BJ (cell line): ENCODE measurements at regions not wholly inside any gene's neighbourhood (a gene's known extent, or its start where the extent isn't known, plus 50 kb on each side); places are given as distances from the start of the nearest gene placed in this dataset.
A peak's percentile ranks its signal among the peaks of the same experiment; 100 is the strongest.

ENCODE experiments used
- CTCF ChIA-PET: fragments of 350-600 bp; formaldehyde crosslinking; extraction: SDS; loops from one replicate; lab custom pipeline; 2021; ENCODE audit warnings: antibody characterized with exemption, inconsistent platforms; lab: Yijun Ruan, JAX
- POLR2A ChIA-PET: fragments of 300-600 bp; sonication (Branson Sonifier 250); formaldehyde crosslinking; extraction: SDS; loops from one replicate; lab custom pipeline; 2021; ENCODE audit warnings: antibody characterized with exemption; lab: Charles Lee
- DNase-seq: peaks from one replicate; pipeline ENCODE4 v3.0.0-alpha.2; 2011; ENCODE audit warnings: low read depth
- H3K27me3 ChIP-seq: 2 replicates; pipeline ENCODE4 v1.6.0; 2011; ENCODE audit warnings: low read length; ENCODE audit not compliant: control insufficient read depth, insufficient read depth
- H3K36me3 ChIP-seq: 2 replicates; pipeline ENCODE4 v1.5.1; 2011; ENCODE audit warnings: low read length; ENCODE audit not compliant: control insufficient read depth, insufficient read depth
- H3K4me3 ChIP-seq: 2 replicates; pipeline ENCODE4 v1.5.1; 2011; ENCODE audit warnings: low read depth, mild to moderate bottlenecking, control low read depth, low read length
- TF ChIP-seq, protein P1 (sequence below): IDR thresholded peaks from 2 replicates; pipeline ENCODE4 v1.5.1; 2011; ENCODE audit warnings: low read depth, mild to moderate bottlenecking, control low read depth, inconsistent platforms, low read length, moderate library complexity; ENCODE audit not compliant: insufficient read depth

DNA sequence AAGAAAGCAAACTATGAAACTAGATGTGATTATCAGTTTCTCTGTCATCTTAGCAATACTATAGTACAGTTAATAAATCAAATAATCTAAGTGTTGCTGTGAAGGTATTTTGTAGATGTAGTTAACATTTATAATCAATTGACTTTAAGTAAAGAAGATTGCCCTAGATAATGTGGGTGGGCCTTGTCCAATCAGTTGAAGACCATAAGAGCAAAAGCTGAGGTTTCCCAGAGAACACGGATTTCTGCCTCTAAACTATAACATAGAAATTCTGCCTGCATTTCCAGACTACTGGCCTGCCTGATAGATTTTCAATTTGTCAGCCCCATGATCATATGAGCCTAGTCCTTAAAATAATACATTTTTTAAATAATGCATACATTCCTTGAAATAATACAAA is 222.9 kb downstream of the PCDH18 start:
- H3K4me3 ChIP-seq: no peak overlapping the region
- ChIA-PET CTCF (no interaction called here), POLR2A (no interaction called here)
- DNase-seq: no peak
- no peaks in the 10 kb centered on the region for H3K36me3 ChIP-seq
- no peaks in the 10 kb centered on the region for H3K27me3 ChIP-seq
- TF ChIP-seq, protein P1, sequence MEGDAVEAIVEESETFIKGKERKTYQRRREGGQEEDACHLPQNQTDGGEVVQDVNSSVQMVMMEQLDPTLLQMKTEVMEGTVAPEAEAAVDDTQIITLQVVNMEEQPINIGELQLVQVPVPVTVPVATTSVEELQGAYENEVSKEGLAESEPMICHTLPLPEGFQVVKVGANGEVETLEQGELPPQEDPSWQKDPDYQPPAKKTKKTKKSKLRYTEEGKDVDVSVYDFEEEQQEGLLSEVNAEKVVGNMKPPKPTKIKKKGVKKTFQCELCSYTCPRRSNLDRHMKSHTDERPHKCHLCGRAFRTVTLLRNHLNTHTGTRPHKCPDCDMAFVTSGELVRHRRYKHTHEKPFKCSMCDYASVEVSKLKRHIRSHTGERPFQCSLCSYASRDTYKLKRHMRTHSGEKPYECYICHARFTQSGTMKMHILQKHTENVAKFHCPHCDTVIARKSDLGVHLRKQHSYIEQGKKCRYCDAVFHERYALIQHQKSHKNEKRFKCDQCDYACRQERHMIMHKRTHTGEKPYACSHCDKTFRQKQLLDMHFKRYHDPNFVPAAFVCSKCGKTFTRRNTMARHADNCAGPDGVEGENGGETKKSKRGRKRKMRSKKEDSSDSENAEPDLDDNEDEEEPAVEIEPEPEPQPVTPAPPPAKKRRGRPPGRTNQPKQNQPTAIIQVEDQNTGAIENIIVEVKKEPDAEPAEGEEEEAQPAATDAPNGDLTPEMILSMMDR: no peak

DNA sequence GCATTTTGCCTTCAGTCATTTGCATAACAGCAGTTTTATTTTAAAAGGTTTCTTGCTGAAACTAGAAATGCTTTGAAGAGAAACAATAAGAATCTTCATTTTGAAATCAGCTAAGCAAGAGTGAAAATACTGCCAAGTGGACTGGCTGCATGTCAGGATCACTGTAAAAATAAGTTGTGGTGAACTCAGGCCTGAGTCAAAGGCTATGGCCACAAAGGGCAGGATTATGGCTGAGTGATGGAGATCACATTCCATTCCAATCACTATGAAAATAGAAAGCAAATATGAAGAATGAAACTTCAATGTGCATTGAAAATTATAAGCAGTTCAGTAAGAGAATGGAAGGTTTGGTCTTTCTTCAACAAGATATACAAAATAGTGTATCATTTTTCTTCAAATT is 224.5 kb downstream of the PCDH18 start:
- DNase-seq: peak; percentile 22
- ChIA-PET CTCF (no interaction called here), POLR2A (no interaction called here)
- TF ChIP-seq, protein P1: no peak
- Histone ChIP-seq H3K36me3 (no peaks in the 10 kb centered on the region), H3K27me3 (no peaks in the 10 kb centered on the region), H3K4me3 (no peak overlapping the region)

DNA sequence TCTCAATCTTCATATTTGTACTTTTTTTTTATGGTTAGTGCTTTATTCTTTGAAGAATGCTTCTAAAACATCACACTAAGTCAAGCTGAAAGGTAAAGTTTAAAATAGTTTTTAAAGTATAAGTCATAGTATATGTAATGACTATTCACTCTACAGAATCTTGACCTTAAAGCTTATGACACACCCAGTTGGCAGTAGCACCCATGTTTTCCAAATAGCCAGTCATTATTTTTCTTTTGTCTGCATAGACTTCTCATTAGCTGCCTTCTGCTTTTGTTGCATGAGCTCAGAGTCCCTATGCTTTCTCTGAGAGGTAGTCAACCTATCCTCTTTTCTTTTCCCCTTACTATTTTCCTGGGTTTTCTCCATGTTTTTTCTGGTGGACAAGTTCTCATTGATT is 231.5 kb downstream of the PCDH18 start:
- POLR2A ChIA-PET: no interaction called here
- H3K4me3 ChIP-seq: no peak overlapping the region
- DNase-seq: no peak
- TF ChIP-seq, protein P1: no peak
- CTCF ChIA-PET: interaction anchor here (1.7 kb wide), 1 partner anchor 11 kb away, joined by 4 read pairs; no protein-coding TSS in a partner anchor
- H3K27me3 ChIP-seq: no peaks in the 10 kb centered on the region
- no peaks in the 10 kb centered on the region for H3K36me3 ChIP-seq

DNA sequence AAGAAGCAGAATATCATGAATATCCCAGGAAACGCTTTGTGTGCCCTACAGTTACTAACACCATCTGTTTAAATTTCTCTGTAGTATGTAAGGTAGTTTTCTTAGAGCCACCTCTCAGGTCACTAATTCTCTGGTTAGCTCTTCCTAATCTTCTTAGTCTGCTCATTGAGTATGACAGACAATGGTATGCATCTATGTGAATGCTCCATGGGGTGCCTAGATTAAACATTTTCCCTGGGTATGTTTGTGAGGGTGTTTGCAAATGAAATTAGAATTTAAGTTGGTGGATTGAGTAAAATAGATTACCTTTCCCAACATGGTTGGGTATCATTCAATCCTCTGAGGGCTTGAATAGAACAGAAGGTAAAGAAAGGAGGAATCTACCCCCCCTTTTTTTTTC is 233.0 kb downstream of the PCDH18 start:
- POLR2A ChIA-PET: no interaction called here

DNA sequence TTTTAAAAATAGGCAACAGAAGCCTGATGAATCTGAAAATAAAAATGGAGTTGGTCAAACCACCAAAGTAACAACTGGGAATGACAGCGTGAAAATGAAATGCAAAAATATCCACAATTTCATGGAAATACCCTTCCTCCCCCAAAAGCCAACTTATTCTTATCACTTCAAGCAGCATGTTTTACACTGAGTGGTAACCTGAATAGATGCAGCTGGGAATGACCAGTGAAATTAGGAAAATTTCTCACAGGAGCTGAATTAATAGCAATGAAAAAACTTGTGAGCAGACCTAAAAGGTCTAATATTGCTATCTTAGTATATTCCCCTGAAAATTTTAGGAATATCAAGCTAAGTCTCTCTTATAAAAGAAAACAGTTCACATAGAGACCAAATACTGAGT is 239.0 kb downstream of the PCDH18 start:
- Histone ChIP-seq H3K36me3 (no peaks in the 10 kb centered on the region), H3K4me3 (no peak overlapping the region), H3K27me3 (no peaks in the 10 kb centered on the region)
- TF ChIP-seq, protein P1: no peak
- CTCF ChIA-PET: interaction anchor here (1.1 kb wide), 1 partner anchor 9 kb away, joined by 4 read pairs; no protein-coding TSS in a partner anchor
- DNase-seq: no peak
- POLR2A ChIA-PET: no interaction called here

More for the DNA sequence above, 233.0 kb downstream of the PCDH18 start:
- CTCF ChIA-PET: interaction anchor here (0.6 to 1.0 kb wide), 2 partner anchors 15 to 175 kb away, joined by 3 read pairs; no protein-coding TSS in a partner anchor
- H3K27me3 ChIP-seq: no peaks in the 10 kb centered on the region
- DNase-seq: no peak
- no peaks in the 10 kb centered on the region for H3K36me3 ChIP-seq
- TF ChIP-seq, protein P1: no peak
- no peak overlapping the region for H3K4me3 ChIP-seq
